Left forelimb (tissue), 1 donor: ENCODE measurements at regions not wholly inside any gene's neighbourhood (a gene's known extent, or its start where the extent isn't known, plus 50 kb on each side); places are given as distances from the start of the nearest gene placed in this dataset.

Source experiments
- DNase-seq: peaks from one replicate; pipeline ENCODE4 v3.0.0-alpha.2; 2018; ENCODE audit warnings: low spot score

DNA sequence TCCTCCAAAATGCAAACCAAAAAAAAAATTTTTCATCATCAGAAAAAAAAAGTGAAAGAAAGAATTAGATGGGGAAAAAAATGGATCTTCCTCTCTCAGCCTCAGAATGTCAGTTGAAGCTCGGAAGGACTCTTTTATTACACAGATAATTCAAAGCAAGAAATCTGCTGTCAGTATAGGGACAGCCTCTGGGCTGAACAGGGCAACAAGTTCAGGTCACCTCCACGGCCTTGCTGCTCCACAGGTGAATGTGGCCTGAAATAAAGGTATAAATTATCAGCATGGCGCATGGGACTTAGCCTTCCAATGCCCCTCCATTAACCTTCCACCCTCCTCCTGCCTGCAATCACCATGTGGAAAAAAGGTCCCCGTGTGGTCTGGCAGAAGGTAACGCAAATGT, 316.8 kb upstream of the POU3F3 start:
- no peak for DNase-seq

DNA sequence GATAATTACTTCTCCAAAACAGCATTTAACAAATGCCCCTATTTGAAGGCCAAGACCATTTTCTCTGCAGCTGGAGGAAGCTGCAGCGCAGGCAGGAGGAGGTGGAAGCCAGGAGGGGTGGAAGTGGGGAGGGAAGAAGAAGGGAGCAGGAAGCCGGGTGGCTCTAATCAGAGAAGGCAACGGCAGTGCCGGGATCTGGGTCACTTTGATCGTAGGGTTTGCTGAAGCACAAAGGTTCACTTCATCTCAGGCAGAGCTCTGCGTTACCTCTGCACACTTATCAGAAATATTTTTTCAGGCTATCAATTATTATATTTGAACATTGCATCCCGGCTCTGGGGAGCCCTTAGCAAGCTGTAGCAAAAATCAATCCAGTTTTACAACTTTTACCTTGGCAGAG, 315.8 kb upstream of the POU3F3 start:
- DNase-seq = no peak

DNA sequence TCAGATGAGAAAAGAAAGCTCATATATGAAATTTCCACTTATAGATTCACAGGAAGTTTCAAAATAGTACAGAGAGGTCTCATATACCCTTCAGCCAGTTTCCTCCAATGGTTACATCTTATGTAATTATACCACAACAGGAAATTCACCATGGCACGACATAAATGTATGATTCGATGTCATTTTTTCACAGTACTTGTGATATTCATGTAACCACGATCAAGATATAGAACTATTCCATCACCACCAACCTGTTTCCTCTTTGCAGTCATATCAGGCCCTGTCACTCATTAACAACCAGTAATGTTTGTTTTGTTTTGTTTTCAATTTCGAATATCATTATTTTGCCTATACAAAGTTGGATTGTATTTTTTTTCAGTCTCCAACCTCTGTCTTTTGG, 314.3 kb upstream of the POU3F3 start:
- no peak for DNase-seq

DNA sequence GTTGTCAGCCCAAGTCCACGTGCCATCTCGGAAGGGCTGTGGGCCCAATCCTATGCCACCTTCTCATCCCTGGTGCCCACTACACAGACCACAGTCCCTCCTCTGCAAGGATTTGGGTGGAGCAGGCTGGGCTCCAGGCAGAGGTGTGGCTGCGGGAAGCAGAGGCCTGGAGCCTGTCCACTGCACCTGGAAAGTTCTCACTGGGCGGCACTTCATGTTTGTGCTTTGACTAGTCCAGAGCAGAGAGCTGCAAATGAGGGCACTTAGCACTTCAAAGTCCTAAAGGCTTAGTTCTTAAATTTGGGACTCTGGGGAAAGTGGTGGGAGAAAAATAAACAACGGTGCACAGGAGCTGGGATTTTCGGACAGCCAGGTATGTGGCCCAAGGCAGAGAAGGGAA, 308.9 kb upstream of the POU3F3 start:
- DNase-seq = no peak

DNA sequence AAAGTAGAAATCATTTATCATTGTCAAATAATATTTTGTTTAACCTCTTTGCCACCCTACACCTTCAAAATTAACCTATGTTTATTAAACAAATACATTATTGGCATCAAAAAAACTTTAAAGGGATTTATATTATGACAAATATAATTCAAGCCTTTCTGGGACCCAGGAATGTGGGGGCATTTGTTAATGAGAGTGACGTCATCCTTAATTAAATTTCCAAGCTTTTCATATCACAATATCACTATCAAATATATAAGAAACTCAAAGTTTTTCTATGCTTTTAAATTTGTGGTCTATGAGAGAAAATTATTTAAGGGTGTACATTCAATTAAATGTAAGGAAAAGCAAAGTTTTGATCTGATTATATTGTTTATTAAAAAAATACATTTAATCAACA, 307.4 kb upstream of the POU3F3 start:
- no peak for DNase-seq

DNA sequence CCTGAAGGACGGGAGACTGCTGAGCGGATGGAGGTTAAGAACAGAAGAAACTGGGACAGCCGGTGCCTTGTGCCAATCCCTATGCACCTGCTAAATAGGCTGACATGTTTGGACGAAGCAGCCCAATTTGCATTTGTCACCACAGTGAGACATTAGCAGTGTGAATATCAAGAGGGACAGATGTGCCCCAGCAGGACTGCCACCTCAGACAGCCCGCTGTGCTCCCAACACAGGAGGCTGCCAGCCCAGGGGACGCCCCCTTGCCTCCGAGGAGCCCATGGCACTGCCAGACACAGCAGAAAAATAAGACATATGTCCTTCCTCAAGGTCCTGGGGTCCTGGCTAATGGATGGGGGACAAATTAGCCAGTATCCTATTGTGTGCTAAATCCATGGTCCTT, 306.7 kb upstream of the POU3F3 start:
- DNase-seq = no peak

DNA sequence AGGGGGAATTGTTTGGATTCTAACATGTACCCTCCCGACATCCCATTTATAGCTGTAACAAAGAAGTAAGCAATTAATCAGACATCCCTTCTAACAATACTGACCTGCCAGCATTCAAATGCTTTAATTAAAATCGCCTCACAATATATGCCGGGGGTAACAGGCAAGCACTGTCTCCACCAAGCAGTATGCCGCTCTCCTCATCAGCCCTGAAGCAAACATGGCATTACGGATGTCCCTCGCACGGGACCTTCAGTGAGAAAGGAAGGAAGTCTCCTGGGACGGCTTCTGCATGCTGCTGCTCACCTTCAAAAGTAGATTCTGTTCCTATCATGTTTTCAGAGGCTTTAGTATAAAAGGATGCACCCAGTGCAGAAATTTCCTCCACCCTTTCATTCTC, 292.7 kb upstream of the POU3F3 start:
- DNase-seq = no peak

DNA sequence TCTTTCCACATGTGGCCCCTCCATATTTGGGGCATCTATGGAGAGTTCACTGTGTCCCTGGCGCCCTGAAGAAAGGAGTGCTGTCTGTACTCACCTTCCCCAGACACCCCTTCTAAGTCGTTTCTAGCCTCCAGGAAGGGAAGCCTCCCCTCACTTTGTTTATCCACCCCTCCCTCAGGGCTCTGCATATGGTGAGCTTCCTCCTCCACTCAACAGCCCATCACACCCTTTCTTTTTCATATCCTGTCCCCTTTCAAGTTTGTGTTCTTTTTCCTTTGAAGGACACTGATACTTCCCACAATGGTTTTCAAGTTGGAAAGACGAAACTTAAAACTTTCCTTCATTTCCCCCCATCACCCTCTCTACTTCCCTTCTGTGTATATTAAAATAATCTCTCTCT, 291.4 kb upstream of the POU3F3 start:
- no peak for DNase-seq

DNA sequence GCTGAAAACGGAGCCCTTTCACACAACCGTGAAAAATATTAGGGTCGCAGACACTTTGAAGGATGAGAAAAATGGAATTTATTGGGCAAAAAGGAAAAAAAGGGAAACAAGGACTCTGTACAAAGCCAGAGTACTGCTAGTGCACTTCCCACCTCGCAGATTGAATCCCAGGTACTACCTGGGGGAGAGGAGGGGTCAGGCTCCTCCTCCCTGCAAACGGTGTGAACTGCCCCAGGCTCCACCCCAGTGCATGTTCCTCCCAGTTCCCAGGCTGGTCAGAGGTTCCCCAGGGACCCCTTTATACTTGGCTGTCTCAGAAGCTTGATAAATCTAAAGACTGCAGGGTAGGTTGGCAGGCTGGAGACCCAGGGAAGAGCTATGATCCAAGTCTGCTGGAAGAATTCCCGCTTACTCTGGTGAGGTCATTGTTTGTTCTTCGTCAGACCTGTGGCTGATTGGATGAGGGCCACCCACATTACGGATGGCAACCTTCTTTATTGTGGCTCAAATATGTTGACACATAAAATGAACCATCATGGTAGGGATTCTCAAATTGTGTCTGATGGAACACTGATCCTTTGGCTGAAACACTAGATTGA, 290.4 kb upstream of the POU3F3 start:
- DNase-seq = no peak

DNA sequence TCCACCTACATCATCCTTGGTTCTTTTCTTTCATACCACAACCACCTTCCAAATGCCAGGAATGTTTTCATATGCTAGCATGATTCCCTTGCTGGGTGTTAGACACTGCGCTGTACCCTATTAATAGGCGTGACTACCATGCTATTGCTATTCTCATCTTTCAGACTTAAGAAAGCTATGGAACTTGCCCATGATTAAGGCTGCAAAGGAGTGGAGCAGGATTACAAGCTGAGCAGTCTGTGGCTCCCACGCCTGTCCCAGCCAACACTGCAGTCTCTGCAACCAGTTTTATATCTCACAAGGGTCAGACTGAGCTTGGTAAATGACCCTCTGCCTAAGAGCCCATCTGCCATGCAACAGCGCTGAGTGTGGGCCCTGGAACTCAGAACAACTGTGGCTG, 285.7 kb upstream of the POU3F3 start:
- DNase-seq = no peak

DNA sequence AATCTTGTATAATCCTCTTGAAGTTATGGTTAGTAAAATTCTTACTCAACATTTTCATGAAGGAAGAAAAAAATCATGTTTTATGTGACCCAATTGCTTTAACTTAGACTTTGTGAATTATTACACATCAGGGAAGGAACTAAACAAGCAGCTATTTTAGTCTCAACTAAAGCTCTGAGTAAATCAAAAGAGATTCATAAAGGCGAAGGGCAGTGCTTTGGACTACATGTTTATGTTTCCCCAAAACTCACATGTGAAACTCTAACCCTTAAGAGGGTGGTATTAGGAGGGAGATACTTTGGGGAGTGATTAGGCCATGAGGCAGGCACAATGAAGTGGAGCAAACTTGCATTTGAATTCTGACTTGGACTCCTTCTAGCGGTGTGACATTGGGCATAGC, 283.7 kb upstream of the POU3F3 start:
- no peak for DNase-seq

DNA sequence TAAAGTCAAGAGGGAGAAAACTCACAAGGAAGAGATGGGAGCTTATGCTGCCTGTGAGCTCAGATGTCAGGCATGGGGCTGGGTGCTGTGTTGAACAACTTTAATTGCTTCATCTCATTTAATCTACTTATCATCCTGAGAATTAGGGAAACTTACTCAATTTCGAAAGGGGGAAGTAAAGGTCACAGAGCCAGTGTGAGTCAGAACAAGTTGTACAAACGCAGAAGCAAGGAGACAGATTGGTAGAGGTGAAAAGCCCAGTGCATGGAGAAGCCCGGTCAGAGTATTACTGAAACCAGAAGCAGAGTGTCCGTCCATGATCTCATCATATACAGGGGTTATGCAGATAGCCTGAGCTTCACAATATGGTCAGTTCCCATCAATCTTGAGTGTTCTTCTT, 281.1 kb upstream of the POU3F3 start:
- no peak for DNase-seq

DNA sequence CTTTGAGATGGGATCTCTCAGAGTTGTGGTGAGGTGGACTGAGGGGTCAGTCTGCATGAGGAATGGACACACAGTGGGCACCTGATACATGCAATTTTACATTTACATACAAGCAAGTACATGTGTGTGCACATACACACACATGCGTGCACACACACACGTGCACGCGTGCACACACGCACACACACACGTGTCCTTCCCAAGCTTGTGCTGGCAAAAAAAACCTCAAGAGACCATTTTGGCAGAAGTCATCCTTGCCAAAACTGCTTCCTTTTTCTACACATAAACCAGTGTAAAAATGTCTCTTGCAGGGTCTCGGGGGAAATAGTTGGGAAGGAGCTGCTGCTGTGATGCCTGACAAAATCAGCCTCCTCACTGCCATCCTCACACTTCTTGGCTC, 279.5 kb upstream of the POU3F3 start:
- DNase-seq = no peak

DNA sequence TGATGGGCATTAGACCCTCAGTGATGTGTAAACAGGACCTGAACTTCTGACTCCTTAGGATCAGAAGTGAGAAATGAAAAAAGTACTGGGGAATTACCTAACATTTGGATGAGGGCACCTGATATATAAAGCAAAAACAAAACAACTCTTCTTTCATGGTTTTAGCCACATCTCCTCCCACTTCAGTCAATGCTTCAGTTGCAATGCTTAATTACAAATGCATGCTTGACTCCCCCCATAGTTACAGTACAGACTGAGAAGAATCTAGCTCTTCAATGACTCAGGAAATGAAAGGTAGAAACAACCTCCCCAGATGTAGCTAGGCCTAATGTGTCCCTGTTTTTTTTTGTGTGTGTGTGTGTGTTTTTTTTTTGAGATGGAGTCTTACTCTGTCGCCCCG, 276.8 kb upstream of the POU3F3 start:
- no peak for DNase-seq

DNA sequence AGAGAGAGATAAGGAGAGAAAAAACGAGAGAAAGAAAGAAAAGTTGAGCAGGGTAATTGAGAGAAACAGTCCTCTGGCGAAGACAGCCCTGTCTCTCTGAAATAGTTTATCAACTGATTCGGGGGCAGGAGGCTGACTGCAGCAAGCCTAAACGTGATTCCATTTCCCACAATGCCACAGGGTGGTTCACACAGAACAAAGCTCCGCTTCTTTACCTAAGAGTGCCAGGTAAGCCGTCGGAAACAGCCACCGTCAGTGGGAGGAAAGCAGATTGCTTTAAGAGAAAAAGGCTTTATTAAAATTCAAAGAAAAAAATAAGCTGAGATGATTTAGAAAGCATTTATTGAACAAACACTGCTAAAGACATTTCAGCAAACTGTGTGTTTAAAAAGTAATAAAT, 271.4 kb upstream of the POU3F3 start:
- no peak for DNase-seq

DNA sequence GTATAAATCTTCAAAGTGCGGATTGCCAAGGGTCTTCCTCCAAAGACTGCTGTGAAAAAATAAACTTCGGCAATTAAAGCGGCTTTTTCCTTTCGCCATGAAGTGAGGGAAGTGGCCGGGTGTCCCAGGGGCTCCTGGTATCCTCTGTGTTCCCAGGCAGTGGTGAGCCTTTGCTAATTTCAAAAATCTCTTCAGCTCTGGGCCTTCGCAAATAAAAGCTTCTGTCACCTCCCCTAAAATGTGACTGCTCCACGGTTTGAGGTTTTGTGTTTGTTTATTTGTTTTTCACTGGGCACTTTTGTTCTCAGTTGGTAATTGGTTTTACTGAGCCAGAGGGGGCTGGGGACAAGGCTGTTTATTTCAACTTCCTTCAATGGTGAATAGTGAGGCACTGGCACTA, 270.1 kb upstream of the POU3F3 start:
- no peak for DNase-seq

DNA sequence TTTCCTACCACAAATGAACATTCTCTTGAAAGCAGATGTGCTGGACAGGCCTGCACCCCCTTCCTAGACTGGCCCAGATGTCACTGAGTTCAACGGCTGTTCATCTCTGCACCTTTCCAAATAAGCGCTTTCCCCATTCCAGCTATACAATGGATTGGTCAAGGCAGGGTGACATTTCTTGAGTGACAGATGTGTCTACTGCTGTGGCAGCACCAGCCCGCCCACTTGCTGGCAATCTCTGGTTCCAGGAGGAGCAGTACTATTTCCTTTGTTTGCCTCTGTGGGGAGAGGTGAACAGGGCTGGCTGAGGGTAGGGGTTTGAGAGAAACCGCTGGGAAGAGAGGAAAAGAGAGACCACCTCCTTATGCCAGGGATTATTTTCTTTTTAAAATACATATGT, 269.5 kb upstream of the POU3F3 start:
- DNase-seq = no peak

DNA sequence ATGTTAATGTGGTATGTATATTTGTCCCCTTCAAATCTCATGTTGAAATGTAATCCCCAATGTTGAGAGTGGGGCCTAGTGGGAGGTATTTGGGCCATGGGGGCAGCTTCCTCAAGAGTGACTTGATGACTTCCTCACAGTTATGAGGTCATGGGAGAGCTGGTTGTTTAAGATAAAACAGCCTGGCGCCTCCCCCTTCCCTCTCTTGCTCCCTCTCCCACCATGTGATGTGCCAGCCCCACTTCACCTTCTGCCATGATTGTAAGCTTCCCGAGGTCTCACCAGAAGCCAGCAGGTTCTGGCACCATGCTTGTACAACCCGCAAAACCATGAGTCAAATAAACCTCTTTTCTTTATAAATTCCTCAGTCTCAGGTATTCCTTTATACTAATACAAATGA, 258.3 kb upstream of the POU3F3 start:
- no peak for DNase-seq

DNA sequence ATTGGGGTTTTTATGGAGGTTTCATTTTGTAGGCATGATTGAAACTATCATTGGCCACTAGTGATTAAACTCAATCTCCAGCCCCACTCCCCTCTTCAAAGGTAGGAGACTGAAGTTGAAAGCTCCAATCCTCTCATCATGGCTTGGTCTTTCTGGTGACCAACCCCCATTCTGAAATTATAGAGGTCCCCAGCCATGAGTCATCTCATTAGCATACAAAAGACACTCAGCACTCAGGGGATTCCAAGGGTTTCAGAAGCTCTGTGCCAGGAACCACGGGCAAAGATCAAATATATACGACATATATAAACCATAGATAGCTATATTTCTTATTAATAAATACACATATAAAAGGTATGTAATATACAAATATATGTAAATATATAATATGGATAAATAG, 256.0 kb upstream of the POU3F3 start:
- no peak for DNase-seq

DNA sequence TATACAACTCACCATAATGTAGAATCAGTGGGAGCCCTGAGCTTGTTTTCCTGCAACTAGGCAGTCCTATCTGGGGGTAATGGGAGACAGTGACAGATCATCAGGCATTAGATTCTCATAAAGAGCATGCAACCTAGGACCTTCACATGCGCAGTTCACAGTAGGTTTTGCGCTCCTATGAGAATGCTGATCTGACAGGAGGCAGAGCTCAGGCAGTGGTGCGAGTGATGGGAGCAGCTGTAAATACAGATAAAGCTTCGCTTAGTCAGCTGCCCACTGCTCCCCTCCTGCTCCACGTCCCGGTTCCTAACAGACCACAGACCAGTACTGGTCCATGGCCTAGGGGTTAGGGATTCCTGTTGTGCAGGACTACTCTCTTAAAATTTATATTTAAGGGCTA, 255.3 kb upstream of the POU3F3 start:
- no peak for DNase-seq

DNA sequence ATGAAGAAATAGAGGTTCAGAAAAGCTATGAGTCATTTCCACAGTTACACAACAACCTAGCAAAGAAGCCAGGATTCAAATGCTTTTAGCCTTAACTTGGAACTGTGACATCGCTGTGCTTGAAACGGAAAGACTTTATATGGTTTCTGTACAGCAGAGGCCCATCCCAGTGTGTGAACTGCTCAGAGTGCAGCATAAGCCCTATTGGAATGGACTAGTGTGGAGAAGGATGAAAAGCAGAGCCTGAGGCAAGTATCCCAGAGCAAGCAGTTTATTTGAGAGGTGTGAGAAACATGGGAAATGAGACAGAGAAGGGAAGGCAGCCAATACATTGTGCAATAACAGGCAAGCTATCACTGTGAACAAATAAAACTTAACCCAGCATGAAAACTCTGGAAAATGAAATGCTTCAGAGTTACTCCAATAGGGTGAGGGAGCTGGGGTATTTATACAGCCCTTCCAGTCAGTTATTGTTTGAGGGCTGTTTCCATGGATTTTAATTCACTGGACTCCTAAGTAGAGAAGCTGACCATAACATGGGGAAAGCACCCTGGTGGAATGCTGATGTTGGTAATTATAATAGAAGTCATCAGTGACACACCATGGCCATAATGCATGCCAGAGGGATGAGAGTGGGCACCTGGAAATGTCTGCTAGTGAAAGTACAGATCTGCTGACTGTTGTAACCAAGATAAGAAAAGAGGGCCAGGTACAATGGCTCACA, 254.0 kb upstream of the POU3F3 start:
- DNase-seq = no peak

DNA sequence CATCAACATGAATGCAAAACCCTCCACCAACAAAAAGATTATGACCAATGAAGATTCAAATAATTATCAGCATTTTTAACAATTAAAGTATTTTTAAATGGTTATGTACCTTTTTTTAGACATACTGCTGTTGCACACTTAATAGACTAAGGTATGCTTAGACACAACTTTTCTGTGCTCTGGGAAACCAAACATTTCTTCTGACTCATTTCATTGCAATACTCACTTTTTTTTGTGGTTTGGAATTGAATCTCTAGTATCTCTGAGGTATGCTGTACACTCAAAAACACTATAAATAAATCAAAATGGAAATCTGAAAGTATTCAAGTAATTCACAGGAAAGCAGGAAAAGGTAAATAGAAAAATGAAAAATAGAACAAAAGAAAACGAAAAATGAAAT, 247.9 kb upstream of the POU3F3 start:
- DNase-seq = no peak

DNA sequence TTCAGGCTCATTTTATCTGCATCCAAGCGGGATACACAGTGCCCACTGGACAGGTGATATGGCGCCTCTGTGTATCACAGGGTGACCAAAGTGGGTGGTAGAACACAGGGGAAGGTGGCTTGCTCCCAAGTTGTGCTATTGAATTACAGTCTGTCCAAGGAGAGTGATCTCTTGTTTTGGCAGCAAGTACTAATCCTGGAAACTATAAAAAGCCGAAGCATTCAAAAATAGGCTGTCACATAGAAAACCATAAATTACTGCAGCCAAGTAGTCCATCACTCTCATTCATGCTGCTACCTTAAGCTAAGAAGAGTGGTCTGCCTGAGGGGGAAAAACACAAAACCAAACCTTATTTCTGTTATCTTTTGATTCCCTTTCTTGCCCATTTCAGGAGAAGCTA, 237.1 kb upstream of the POU3F3 start:
- no peak for DNase-seq

DNA sequence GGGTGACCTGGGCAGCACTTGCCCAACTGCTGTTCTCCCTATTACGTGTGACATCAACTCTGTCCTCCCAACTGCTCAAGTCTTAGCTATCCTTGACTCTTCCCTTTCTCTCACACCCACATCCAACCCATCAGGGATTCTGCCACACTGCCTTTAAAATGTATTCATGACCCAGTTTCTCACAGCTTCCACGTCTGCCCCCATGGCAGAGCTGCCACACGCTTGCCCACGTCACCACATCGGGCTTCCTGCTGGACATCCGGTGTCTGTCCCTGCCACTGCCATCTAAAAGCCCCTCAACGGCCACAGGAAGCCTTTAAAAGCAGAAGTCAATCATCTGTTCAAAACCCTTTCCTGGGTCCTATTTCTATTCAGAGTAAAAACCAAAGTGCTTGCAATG, 233.1 kb upstream of the POU3F3 start:
- no peak for DNase-seq
